ENCODE measurements at regions not wholly inside any gene's neighbourhood (a gene's known extent, or its start where the extent isn't known, plus 50 kb on each side); places are given as distances from the start of the nearest gene placed in this dataset.

- H3K4me3 Mint-ChIP-seq = no peak overlapping the region
Measured at GRCh38 chrX:106300656-106301055, 132.6 kb downstream of the PWWP3B start.

More at GRCh38 chrX:106300656-106301055, 132.6 kb downstream of the PWWP3B start:
- no peak for TF ChIP-seq CTCF (conservative IDR thresholded peaks at IDR 0.05)
- no peak overlapping the region for H2AK5ac ChIP-seq (ENCODE audit: insufficient read length, low read length)
- no peak overlapping the region for H2BK20ac ChIP-seq (ENCODE audit: low read depth, low read length, poor library complexity, severe bottlenecking)
- H3K18ac ChIP-seq (ENCODE audit: insufficient read length, low read depth, low read length) = no peak overlapping the region
- H3K27ac ChIP-seq (ENCODE audit: insufficient read length, low read depth, low read length) = no peak overlapping the region
- Mint-ChIP-seq H3K27me3 (ENCODE audit: low read depth) (no peaks in the 10 kb centered on the region), H3K36me3 (ENCODE audit: insufficient read depth in 1 of 3, low read depth in 3 of 3) (peaks cover 0 to 7% (median 6%) of the 10 kb centered on the region in 3 experiments; a peak in 2 of 7 replicates), H3K9me3 (peaks cover 45 to 53% of the 10 kb centered on the region in 2 experiments), H3K27ac (no peak overlapping the region), H3K4me1 (no peaks in the 10 kb centered on the region)
- no peak overlapping the region for H2AFZ ChIP-seq (ENCODE audit: low read length)
- H3K14ac ChIP-seq (ENCODE audit: insufficient read depth, low read length) = no peak overlapping the region
- H4K91ac ChIP-seq (ENCODE audit: insufficient read length, low read depth, low read length) = no peak overlapping the region
- H3K4me1 ChIP-seq (ENCODE audit: insufficient read depth, low read length) = no peaks in the 10 kb centered on the region
- no peaks in the 10 kb centered on the region for H3K79me2 ChIP-seq (ENCODE audit: insufficient read depth, low read length)
- no peak overlapping the region for H2BK120ac ChIP-seq (ENCODE audit: low read depth, low read length, poor library complexity, severe bottlenecking)
- H3K27me3 ChIP-seq (ENCODE audit: insufficient read depth, low read length) = no peaks in the 10 kb centered on the region
- no peak for DNase-seq
- H4K20me1 ChIP-seq (ENCODE audit: control insufficient read depth, insufficient read depth, insufficient read length) = no peaks in the 10 kb centered on the region
- no peak overlapping the region for H2BK12ac ChIP-seq (ENCODE audit: insufficient read length, low read depth, low read length)
- peaks cover 12% of the 10 kb centered on the region for H3K9me3 ChIP-seq (ENCODE audit: control insufficient read depth, low read depth, low read length)
- no peak overlapping the region for H4K8ac ChIP-seq (replicated peaks; ENCODE audit: insufficient read length, low read depth, low read length)
- no peak overlapping the region for H2BK15ac ChIP-seq (ENCODE audit: low read depth, low read length)
- H3K23me2 ChIP-seq (ENCODE audit: insufficient read length, low read depth, low read length, poor library complexity, severe bottlenecking) = no peaks in the 10 kb centered on the region
- H3K9ac ChIP-seq (ENCODE audit: extremely low read depth, insufficient read length, low read length) = no peak overlapping the region
- no peak overlapping the region for H2BK5ac ChIP-seq (ENCODE audit: insufficient read length, low read length)
- H3K23ac ChIP-seq (ENCODE audit: insufficient read length, low read depth, low read length) = no peak overlapping the region
- no peak overlapping the region for H4K5ac ChIP-seq (ENCODE audit: insufficient read length, low read depth, low read length)
- no peak overlapping the region for H3K56ac ChIP-seq (ENCODE audit: insufficient read length, low read depth, low read length)
- no peaks in the 10 kb centered on the region for H3K79me1 ChIP-seq (ENCODE audit: insufficient read depth, low read depth, low read length, poor library complexity, severe bottlenecking)
- H3K4me2 ChIP-seq (ENCODE audit: insufficient read depth, insufficient read length, low read length) = no peak overlapping the region
- no CpG with 5 or more reads among the region's 3 CpGs for WGBS (ENCODE audit: extremely low coverage, insufficient read length, low lambda C conversion rate)
- no peak overlapping the region for H3K4ac ChIP-seq (ENCODE audit: low read depth, low read length)
- no peak overlapping the region for H3T11ph ChIP-seq (ENCODE audit: low read length)

Measured in H9 (cell line).